ENCODE measurements at regions not wholly inside any gene's neighbourhood (a gene's known extent, or its start where the extent isn't known, plus 50 kb on each side); places are given as distances from the start of the nearest gene placed in this dataset.

- Histone ChIP-seq H3K4me2 (ENCODE audit: low read depth, low read length, poor library complexity, severe bottlenecking) (no peak overlapping the region), H3K79me2 (ENCODE audit: insufficient read depth, low read length) (no peaks in the 10 kb centered on the region), H2AFZ (ENCODE audit: low read length) (no peak overlapping the region), H4K20me1 (ENCODE audit: insufficient read depth, low read length, poor library complexity, severe bottlenecking) (no peaks in the 10 kb centered on the region), H3K9me3 (ENCODE audit: insufficient read depth, low read depth, low read length) (no peaks in the 10 kb centered on the region), H3K36me3 (ENCODE audit: insufficient read depth, low read length) (no peaks in the 10 kb centered on the region), H3K9ac (ENCODE audit: low read depth, low read length, poor library complexity, severe bottlenecking) (no peak overlapping the region), H3K4me3 (ENCODE audit: low read length, poor library complexity, severe bottlenecking) (no peak overlapping the region), H3K9me2 (replicated peaks; ENCODE audit: low read depth, low read length) (no peaks in the 10 kb centered on the region), H3F3A (ENCODE audit: low read depth) (no peaks in the 10 kb centered on the region), H3K4me1 (ENCODE audit: insufficient read depth, low read length, poor library complexity, severe bottlenecking) (peaks cover 3% of the 10 kb centered on the region), H3K27me3 (ENCODE audit: insufficient read depth, low read length, poor library complexity, severe bottlenecking) (no peaks in the 10 kb centered on the region)
- TF ChIP-seq EZH2phosphoT487 (IDR thresholded peaks at IDR 0.05; ENCODE audit: borderline replicate concordance): no peak
- no peak for TF ChIP-seq CTCF (conservative IDR thresholded peaks at IDR 0.05; ENCODE audit: low read length)
Observed at GRCh38 chr9:95649801-95650213, 133.0 kb upstream of the PTCH1 start.

GRCh38 chr9:95648225-95648624, 131.5 kb upstream of the PTCH1 start:
- Histone ChIP-seq H3K4me1 (ENCODE audit: insufficient read depth, low read length, poor library complexity, severe bottlenecking) (peaks cover 3% of the 10 kb centered on the region), H3F3A (ENCODE audit: low read depth) (no peaks in the 10 kb centered on the region), H3K36me3 (ENCODE audit: insufficient read depth, low read length) (no peaks in the 10 kb centered on the region), H4K20me1 (ENCODE audit: insufficient read depth, low read length, poor library complexity, severe bottlenecking) (no peaks in the 10 kb centered on the region), H3K27me3 (ENCODE audit: insufficient read depth, low read length, poor library complexity, severe bottlenecking) (no peaks in the 10 kb centered on the region), H3K4me2 (ENCODE audit: low read depth, low read length, poor library complexity, severe bottlenecking) (no peak overlapping the region), H3K9ac (ENCODE audit: low read depth, low read length, poor library complexity, severe bottlenecking) (no peak overlapping the region), H2AFZ (ENCODE audit: low read length) (peak overlapping the region; percentile 3; the same call in 1 of the 2 replicates), H3K9me3 (ENCODE audit: insufficient read depth, low read depth, low read length) (no peaks in the 10 kb centered on the region), H3K4me3 (ENCODE audit: low read length, poor library complexity, severe bottlenecking) (no peak overlapping the region), H3K79me2 (ENCODE audit: insufficient read depth, low read length) (no peaks in the 10 kb centered on the region), H3K9me2 (replicated peaks; ENCODE audit: low read depth, low read length) (no peaks in the 10 kb centered on the region)
- TF ChIP-seq EZH2phosphoT487 (IDR thresholded peaks at IDR 0.05; ENCODE audit: borderline replicate concordance): no peak
- TF ChIP-seq CTCF (conservative IDR thresholded peaks at IDR 0.05; ENCODE audit: low read length): no peak

- H3K4me1 ChIP-seq (ENCODE audit: insufficient read depth, low read length, poor library complexity, severe bottlenecking): peaks cover 3% of the 10 kb centered on the region
- H3K36me3 ChIP-seq (ENCODE audit: insufficient read depth, low read length): no peaks in the 10 kb centered on the region
- no peaks in the 10 kb centered on the region for H3K9me3 ChIP-seq (ENCODE audit: insufficient read depth, low read depth, low read length)
- no peak overlapping the region for H2AFZ ChIP-seq (ENCODE audit: low read length)
- no peaks in the 10 kb centered on the region for H3K79me2 ChIP-seq (ENCODE audit: insufficient read depth, low read length)
- no peak overlapping the region for H3K4me3 ChIP-seq (ENCODE audit: low read length, poor library complexity, severe bottlenecking)
- no peaks in the 10 kb centered on the region for H3K9me2 ChIP-seq (replicated peaks; ENCODE audit: low read depth, low read length)
- no peak overlapping the region for H3K9ac ChIP-seq (ENCODE audit: low read depth, low read length, poor library complexity, severe bottlenecking)
- H3K4me2 ChIP-seq (ENCODE audit: low read depth, low read length, poor library complexity, severe bottlenecking): no peak overlapping the region
- TF ChIP-seq EZH2phosphoT487 (IDR thresholded peaks at IDR 0.05; ENCODE audit: borderline replicate concordance): no peak
- no peak for TF ChIP-seq CTCF (conservative IDR thresholded peaks at IDR 0.05; ENCODE audit: low read length)
- no peaks in the 10 kb centered on the region for H3K27me3 ChIP-seq (ENCODE audit: insufficient read depth, low read length, poor library complexity, severe bottlenecking)
- no peaks in the 10 kb centered on the region for H4K20me1 ChIP-seq (ENCODE audit: insufficient read depth, low read length, poor library complexity, severe bottlenecking)
- H3F3A ChIP-seq (ENCODE audit: low read depth): no peaks in the 10 kb centered on the region
Observed at GRCh38 chr9:95645992-95646391, 129.2 kb upstream of the PTCH1 start.
